HCT116 (cell line): ENCODE measurements at regions not wholly inside any gene's neighbourhood (a gene's known extent, or its start where the extent isn't known, plus 50 kb on each side); places are given as distances from the start of the nearest gene placed in this dataset.

Experiments
- ATAC-seq: fragments of 200-7000 bp; cut with Tn5 transposase; 2 replicates; pipeline ENCODE4 v1.9.1; 2020; ENCODE audit warnings: mild to moderate bottlenecking, moderate library complexity
- BruUV-seq: library from RNA; stranded (reverse); fragments of 400-500 nt; replicated peaks from 2 replicates; lab custom pipeline; 2021; lab: Mats Ljungman, UMichigan
- CTCF ChIA-PET: fragments of 300-600 bp; sonication (Branson Sonifier 250); formaldehyde crosslinking; loops from one replicate; lab custom pipeline; 2021; ENCODE audit warnings: antibody characterized with exemption; lab: Charles Lee
- POLR2A ChIA-PET: fragments of 300-600, 350-600 bp; sonication (Branson Sonifier 250); formaldehyde crosslinking; loops from one replicate; lab custom pipeline; 2021; ENCODE audit warnings: antibody characterized with exemption; lab: Charles Lee
- RAD21 ChIA-PET, 2 experiments: fragments of 300-600 bp; sonication (Branson Sonifier 250); formaldehyde crosslinking; loops; one replicate each; lab custom pipeline; 2023; ENCODE audit warnings: low total read pairs in 2 of 2; ENCODE audit not compliant: uncharacterized antibody in 2 of 2, unreplicated experiment in 2 of 2, low non-redundant PET in 1 of 2; lab: Charles Lee
- DNase-seq: peaks from one replicate; pipeline ENCODE4 v3.0.0-alpha.2; 2010; ENCODE audit warnings: low read depth, low spot score
- H2AFZ ChIP-seq: fragments of 200-600 bp; shearing (Covaris generic), sonication (generic); 2 replicates; pipeline ENCODE4 v1.6.1; 2017; ENCODE audit warnings: low read depth, mixed run types, mixed read lengths, antibody characterized with exemption, low read length; ENCODE audit not compliant: poor library complexity, severe bottlenecking
- H3K27ac ChIP-seq: 2 replicates; pipeline ENCODE4 v1.5.1; 2012; ENCODE audit warnings: low read depth, low read length
- H3K27me3 ChIP-seq: fragments of 200-600 bp; sonication (generic); 2 replicates; pipeline ENCODE4 v1.6.1; 2016; ENCODE audit warnings: mixed run types, low read length, mixed read lengths; ENCODE audit not compliant: insufficient read depth
- H3K36me3 ChIP-seq, 2 experiments: fragments of 200-500 bp in 1 of 2; fragments of 200-600 bp in 1 of 2; sonication (Bioruptor generic) in 1 of 2; sonication (generic) in 1 of 2; 2 replicates each; pipeline versions ENCODE4 v1.5.1 to v1.6.1; 2014 to 2016; ENCODE audit warnings: low read length in 2 of 2, inconsistent platforms in 1 of 2, mixed read lengths in 1 of 2, mixed run types in 1 of 2; ENCODE audit not compliant: insufficient read depth in 2 of 2, control insufficient read depth in 1 of 2
- H3K4me1 ChIP-seq, 2 experiments: fragments of 200-600 bp in 1 of 2; sonication (generic) in 1 of 2; 2 replicates each; pipeline versions ENCODE4 v1.5.1 to v1.6.1; 2012 to 2017; ENCODE audit warnings: low read length in 2 of 2, inconsistent platforms in 1 of 2, mild to moderate bottlenecking in 1 of 2, mixed read lengths in 1 of 2, mixed run types in 1 of 2, moderate library complexity in 1 of 2; ENCODE audit not compliant: insufficient read depth in 2 of 2, control insufficient read depth in 1 of 2
- H3K4me2 ChIP-seq: fragments of 200-600 bp; sonication (generic); 2 replicates; pipeline ENCODE4 v1.6.1; 2017; ENCODE audit warnings: mixed run types, low read length, mixed read lengths
- H3K4me3 ChIP-seq, 2 experiments: fragments of 200-600 bp in 1 of 2; sonication (generic) in 1 of 2; replicated peaks in 1 of 2; 2 replicates each; pipeline ENCODE4 v1.5.1; 2011 to 2016; ENCODE audit warnings: low read length in 2 of 2, control low read depth in 1 of 2, low read depth in 1 of 2, mild to moderate bottlenecking in 1 of 2, mixed read lengths in 1 of 2, mixed run types in 1 of 2
- H3K79me2 ChIP-seq: fragments of 200-600 bp; sonication (generic); 2 replicates; pipeline ENCODE4 v1.6.1; 2017; ENCODE audit warnings: mild to moderate bottlenecking, mixed run types, low read length, moderate library complexity, mixed read lengths; ENCODE audit not compliant: insufficient read depth
- H3K9ac ChIP-seq: fragments of 200-600 bp; sonication (generic); 2 replicates; pipeline ENCODE4 v1.6.1; 2016; ENCODE audit warnings: low read length, mixed read lengths
- H3K9me2 ChIP-seq: fragments of 200-600 bp; sonication (generic), shearing (Covaris generic); 2 replicates; pipeline ENCODE4 v1.6.1; 2017; ENCODE audit warnings: mixed run types, mild to moderate bottlenecking, moderate library complexity; ENCODE audit not compliant: insufficient read depth
- H3K9me3 ChIP-seq, 2 experiments: fragments of 200-500 bp in 1 of 2; fragments of 200-600 bp in 1 of 2; sonication (Bioruptor generic) in 1 of 2; sonication (generic) in 1 of 2; 2 replicates each; pipeline ENCODE4 v1.6.1; 2014 to 2017; ENCODE audit warnings: low read length in 2 of 2, mixed read lengths in 2 of 2, inconsistent platforms in 1 of 2, low read depth in 1 of 2, mild to moderate bottlenecking in 1 of 2, mixed run types in 1 of 2, moderate library complexity in 1 of 2; ENCODE audit not compliant: control insufficient read depth in 1 of 2, insufficient read depth in 1 of 2
- H4K20me1 ChIP-seq: fragments of 200-600 bp; sonication (generic), shearing (Covaris generic); 2 replicates; pipeline ENCODE4 v1.6.1; 2017; ENCODE audit warnings: mixed run types, mild to moderate bottlenecking, moderate library complexity; ENCODE audit not compliant: insufficient read depth
- ATF3 ChIP-seq: IDR thresholded peaks from 2 replicates; pipeline ENCODE4 v1.6.1; 2012
- CBX3 ChIP-seq: IDR thresholded peaks from 2 replicates; pipeline ENCODE4 v1.6.1; 2012; ENCODE audit warnings: low read depth
- EGR1 ChIP-seq: IDR thresholded peaks from 2 replicates; pipeline ENCODE4 v1.6.1; 2012; ENCODE audit warnings: low read depth
- ELF1 ChIP-seq: IDR thresholded peaks from 2 replicates; pipeline ENCODE4 v1.6.1; 2012; ENCODE audit warnings: low read depth, borderline replicate concordance
- EZH2 ChIP-seq: fragments of 200-600 bp; sonication (generic); IDR thresholded peaks from 2 replicates; pipeline ENCODE4 v1.6.1; 2017; ENCODE audit warnings: antibody characterized with exemption, mixed run types
- EZH2phosphoT487 ChIP-seq: fragments of 200-600 bp; IDR thresholded peaks from 2 replicates; pipeline ENCODE4 v1.6.1; 2018; ENCODE audit warnings: antibody characterized with exemption, borderline replicate concordance
- JUND ChIP-seq: IDR thresholded peaks from 2 replicates; pipeline ENCODE4 v1.6.1; 2012
- POLR2A ChIP-seq: IDR thresholded peaks from 2 replicates; pipeline ENCODE4 v1.7.0; 2011; ENCODE audit warnings: borderline replicate concordance; ENCODE audit not compliant: insufficient read depth, insufficient read length; ENCODE audit errors: extremely low read depth
- RAD21 ChIP-seq: IDR thresholded peaks from 2 replicates; pipeline ENCODE4 v1.6.1; 2012; ENCODE audit warnings: low read depth, mild to moderate bottlenecking
- REST ChIP-seq: IDR thresholded peaks from 2 replicates; pipeline ENCODE4 v1.6.1; 2012; ENCODE audit warnings: low read depth
- SIN3A ChIP-seq: IDR thresholded peaks from 2 replicates; pipeline ENCODE4 v1.6.1; 2012; ENCODE audit warnings: low read depth
- SRF ChIP-seq: IDR thresholded peaks from 2 replicates; pipeline ENCODE4 v1.6.1; 2012; ENCODE audit warnings: low read depth
- TCF7L2 ChIP-seq: IDR thresholded peaks from 2 replicates; pipeline ENCODE4 v1.7.0; 2011; ENCODE audit warnings: borderline replicate concordance, inconsistent platforms; ENCODE audit not compliant: insufficient read depth, insufficient read length; ENCODE audit errors: extremely low read depth
- ZFX ChIP-seq: fragments of 450-650 bp; IDR thresholded peaks from 2 replicates; pipeline ENCODE4 v1.6.1; 2017
- ZNF274 ChIP-seq: fragments of 200-500 bp; sonication (Bioruptor generic); IDR thresholded peaks from 2 replicates; pipeline ENCODE4 v1.6.1; 2014; ENCODE audit warnings: mild to moderate bottlenecking, low read depth, low read length, inconsistent platforms
- intact Hi-C: fragments of 100-400 bp; cut with micrococcal nuclease; formaldehyde crosslinking; loops from 2 replicates; pipeline ENCODE4 v1.10.0; 2022
- TF ChIP-seq, protein P1 (sequence below): IDR thresholded peaks from 2 replicates; pipeline ENCODE4 v1.6.1; 2012
- TF ChIP-seq, protein P2 (sequence below), 3 experiments: fragments of 200-600 bp in 1 of 3; sonication (generic) in 1 of 3; IDR thresholded peaks in 2 of 3; conservative IDR thresholded peaks in 1 of 3; 2 replicates each; pipeline ENCODE4 v1.5.1; 2012 to 2017; ENCODE audit warnings: low read depth in 2 of 3, low read length in 2 of 3, antibody characterized with exemption in 1 of 3, borderline replicate concordance in 1 of 3, control low read depth in 1 of 3, mild to moderate bottlenecking in 1 of 3, mixed read lengths in 1 of 3, mixed run types in 1 of 3, moderate library complexity in 1 of 3; ENCODE audit not compliant: insufficient read depth in 1 of 3

DNA sequence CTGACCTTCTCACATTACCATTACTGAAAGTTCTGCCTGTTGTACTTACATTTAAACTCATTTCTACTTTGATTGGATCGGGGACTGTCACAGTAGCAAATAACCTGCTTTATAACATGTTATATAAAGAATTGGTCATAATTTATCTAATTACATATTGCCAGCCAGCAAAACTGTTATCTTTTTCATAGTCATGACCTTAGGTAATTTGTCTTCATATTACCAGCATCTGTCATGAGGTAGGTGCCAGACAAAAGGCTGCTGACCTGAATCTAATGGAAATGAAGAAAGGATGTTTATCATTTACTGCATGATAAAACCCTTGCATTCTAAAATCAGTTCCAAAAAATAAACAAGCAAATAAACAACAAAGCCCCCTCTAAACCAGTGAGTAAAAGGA is 89.4 kb upstream of the LRP1B start (continued):
- TF ChIP-seq, protein P1, sequence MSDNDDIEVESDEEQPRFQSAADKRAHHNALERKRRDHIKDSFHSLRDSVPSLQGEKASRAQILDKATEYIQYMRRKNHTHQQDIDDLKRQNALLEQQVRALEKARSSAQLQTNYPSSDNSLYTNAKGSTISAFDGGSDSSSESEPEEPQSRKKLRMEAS = no peak
- no peak for TF ChIP-seq REST

DNA sequence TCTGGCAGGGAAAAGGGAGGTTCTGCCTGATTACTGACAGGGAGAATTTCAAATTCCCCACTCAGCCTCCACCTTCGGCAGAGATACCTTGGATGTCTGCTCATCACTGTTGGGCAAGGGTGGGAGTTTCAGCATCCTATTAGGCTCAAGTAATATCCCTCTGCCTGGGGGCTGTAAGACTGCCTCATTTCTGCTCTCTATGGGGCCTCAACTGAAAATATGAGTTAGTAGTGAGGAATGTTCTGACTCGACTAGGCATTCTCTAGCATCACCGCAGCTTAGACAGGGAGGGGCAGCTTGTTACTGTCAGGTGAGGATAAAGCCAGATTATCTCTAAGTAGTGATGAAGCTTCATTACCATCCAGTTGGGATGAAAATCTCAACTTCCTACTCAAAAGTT is 87.7 kb upstream of the LRP1B start:
- Histone ChIP-seq H3K27ac (no peak overlapping the region), H3K9ac (no peak overlapping the region), H3K4me3 (no peak overlapping the region), H3K27me3 (no peaks in the 10 kb centered on the region), H3K36me3 (no peaks in the 10 kb centered on the region), H3K79me2 (no peaks in the 10 kb centered on the region), H4K20me1 (no peaks in the 10 kb centered on the region), H2AFZ (peak overlapping the region; percentile 48), H3K9me3 (no peaks in the 10 kb centered on the region), H3K4me1 (peaks cover 0 to 6% of the 10 kb centered on the region in 2 experiments; a peak in 1 of 4 replicates), H3K4me2 (peak overlapping the region; percentile 11; the same call in 1 of the 2 replicates), H3K9me2 (no peaks in the 10 kb centered on the region)
- no peak for DNase-seq
- ATAC-seq = no peak
- CTCF ChIA-PET = no interaction called here
- POLR2A ChIA-PET = no interaction called here
- TF ChIP-seq JUND = no peak
- TF ChIP-seq POLR2A = no peak
- no peak for TF ChIP-seq EGR1
- TF ChIP-seq, protein P2, sequence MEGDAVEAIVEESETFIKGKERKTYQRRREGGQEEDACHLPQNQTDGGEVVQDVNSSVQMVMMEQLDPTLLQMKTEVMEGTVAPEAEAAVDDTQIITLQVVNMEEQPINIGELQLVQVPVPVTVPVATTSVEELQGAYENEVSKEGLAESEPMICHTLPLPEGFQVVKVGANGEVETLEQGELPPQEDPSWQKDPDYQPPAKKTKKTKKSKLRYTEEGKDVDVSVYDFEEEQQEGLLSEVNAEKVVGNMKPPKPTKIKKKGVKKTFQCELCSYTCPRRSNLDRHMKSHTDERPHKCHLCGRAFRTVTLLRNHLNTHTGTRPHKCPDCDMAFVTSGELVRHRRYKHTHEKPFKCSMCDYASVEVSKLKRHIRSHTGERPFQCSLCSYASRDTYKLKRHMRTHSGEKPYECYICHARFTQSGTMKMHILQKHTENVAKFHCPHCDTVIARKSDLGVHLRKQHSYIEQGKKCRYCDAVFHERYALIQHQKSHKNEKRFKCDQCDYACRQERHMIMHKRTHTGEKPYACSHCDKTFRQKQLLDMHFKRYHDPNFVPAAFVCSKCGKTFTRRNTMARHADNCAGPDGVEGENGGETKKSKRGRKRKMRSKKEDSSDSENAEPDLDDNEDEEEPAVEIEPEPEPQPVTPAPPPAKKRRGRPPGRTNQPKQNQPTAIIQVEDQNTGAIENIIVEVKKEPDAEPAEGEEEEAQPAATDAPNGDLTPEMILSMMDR (IDR thresholded peaks at IDR 0.05 in 2 of 3, conservative IDR thresholded peaks at IDR 0.05 in 1 of 3; ENCODE audit: borderline replicate concordance in 1 of 3, insufficient read depth in 1 of 3, low read depth in 2 of 3, low read length in 2 of 3) = no peak
- TF ChIP-seq, protein P1 = no peak
- TF ChIP-seq ZFX = no peak
- no peak for TF ChIP-seq RAD21
- TF ChIP-seq EZH2phosphoT487 = no peak
- TF ChIP-seq REST = no peak
- no peak for TF ChIP-seq ATF3
- TF ChIP-seq SRF = no peak
- no peak for TF ChIP-seq TCF7L2
- no peak for TF ChIP-seq EZH2
- no peak for TF ChIP-seq ZNF274
- no peak for TF ChIP-seq CBX3
- TF ChIP-seq ELF1 = no peak
- no peak for TF ChIP-seq SIN3A
- RAD21 ChIA-PET = no interaction called here
- intact Hi-C loops = no loop called here
- BruUV-seq = no TSS peak
